Amniotic stem cell (primary cell): ENCODE measurements at regions not wholly inside any gene's neighbourhood (a gene's known extent, or its start where the extent isn't known, plus 50 kb on each side); places are given as distances from the start of the nearest gene placed in this dataset.
"Not testable (repeated sequence)": the region's sequence is repeated elsewhere in the genome, so short reads cannot be mapped to it uniquely, and the experiment has no call there.

Experiments
- DNase-seq: peaks from one replicate; lab custom pipeline; 2025; lab: John Stamatoyannopoulos, UW

GRCh38 chr3:71956069-71956340 is 171.1 kb upstream of the PROK2 start:
- DNase-seq, result no peak

GRCh38 chr3:71955240-71956068 is 170.5 kb upstream of the PROK2 start:
- peak; percentile 89 for DNase-seq

GRCh38 chr3:71951842-71952241 is 166.9 kb upstream of the PROK2 start:
- DNase-seq, result no peak

- DNase-seq, result no peak
Observed at GRCh38 chr3:71951361-71951760, 166.4 kb upstream of the PROK2 start.

- no peak for DNase-seq
Observed at GRCh38 chr3:71949442-71949841, 164.5 kb upstream of the PROK2 start.

GRCh38 chr3:71944482-71945065 is 159.6 kb upstream of the PROK2 start:
- no peak for DNase-seq

- DNase-seq, result no peak
Observed at GRCh38 chr3:71942432-71943187, 157.7 kb upstream of the PROK2 start.

- no peak for DNase-seq
Observed at GRCh38 chr3:71940486-71940885, 155.5 kb upstream of the PROK2 start.

GRCh38 chr3:71938081-71938480 is 153.1 kb upstream of the PROK2 start:
- DNase-seq, result not testable (repeated sequence)

- DNase-seq, result no peak
Observed at GRCh38 chr3:71936681-71937080, 151.7 kb upstream of the PROK2 start.

GRCh38 chr3:71934520-71935270 is 149.7 kb upstream of the PROK2 start:
- no peak for DNase-seq

GRCh38 chr3:71931922-71932321 is 147.0 kb upstream of the PROK2 start:
- no peak for DNase-seq

- DNase-seq, result no peak
Observed at GRCh38 chr3:71930056-71930991, 145.4 kb upstream of the PROK2 start.

GRCh38 chr3:71928212-71928611 is 143.3 kb upstream of the PROK2 start:
- DNase-seq, result no peak

GRCh38 chr3:71927505-71928066 is 142.6 kb upstream of the PROK2 start:
- DNase-seq, result no peak

- DNase-seq, result no peak
Observed at GRCh38 chr3:71926616-71927015, 141.7 kb upstream of the PROK2 start.

GRCh38 chr3:71926262-71926600 is 141.3 kb upstream of the PROK2 start:
- DNase-seq, result no peak

- not testable (repeated sequence) for DNase-seq
Observed at GRCh38 chr3:71925511-71926261, 140.7 kb upstream of the PROK2 start.

- DNase-seq, result no peak
Observed at GRCh38 chr3:71924721-71925120, 139.8 kb upstream of the PROK2 start.

- DNase-seq, result no peak
Observed at GRCh38 chr3:71921036-71921435, 136.1 kb upstream of the PROK2 start.
